Activated naive CD4-positive, alpha-beta T cell treated with anti-CD3 and anti-CD28 coated beads for 36 hours (primary cell): ENCODE measurements at regions not wholly inside any gene's neighbourhood (a gene's known extent, or its start where the extent isn't known, plus 50 kb on each side); places are given as distances from the start of the nearest gene placed in this dataset.
"Not testable (repeated sequence)": the region's sequence is repeated elsewhere in the genome, so short reads cannot be mapped to it uniquely, and the experiment has no call there.

Experiments used
- CTCF ChIA-PET: fragments of 350-600 bp; sonication (Branson Sonifier 250); formaldehyde crosslinking; loops from one replicate; lab custom pipeline; 2021; ENCODE audit warnings: antibody characterized with exemption; lab: Charles Lee
- DNase-seq: peaks from one replicate; pipeline ENCODE4 v3.0.0-alpha.2; 2020
- H3K27ac Mint-ChIP-seq: one replicate; pipeline ENCODE4 v1.8.0; 2021; ENCODE audit warnings: mild to moderate bottlenecking, mixed read lengths
- H3K27me3 Mint-ChIP-seq: one replicate; pipeline ENCODE4 v1.8.0; 2021; ENCODE audit warnings: low read depth, mixed read lengths
- H3K36me3 Mint-ChIP-seq: one replicate; pipeline ENCODE4 v1.8.0; 2021; ENCODE audit warnings: low read depth, mixed read lengths
- H3K4me1 Mint-ChIP-seq: one replicate; pipeline ENCODE4 v1.8.0; 2021; ENCODE audit warnings: low read depth, mixed read lengths
- H3K4me3 Mint-ChIP-seq: one replicate; pipeline ENCODE4 v1.8.0; 2021; ENCODE audit warnings: mild to moderate bottlenecking, moderate library complexity, mixed read lengths
- H3K9me3 Mint-ChIP-seq: one replicate; pipeline ENCODE4 v1.8.0; 2021; ENCODE audit warnings: mixed read lengths
- intact Hi-C: fragments of 100-400 bp; cut with micrococcal nuclease; formaldehyde crosslinking; loops from one replicate; pipeline ENCODE4 v1.15.1; 2023

GRCh38 chr12:74254784-74255183, 282.9 kb upstream of the ATXN7L3B start:
- no peak for DNase-seq
- H3K9me3 Mint-ChIP-seq = peaks cover 4% of the 10 kb centered on the region
- H3K27ac Mint-ChIP-seq = no peak overlapping the region
- CTCF ChIA-PET = no interaction called here
- H3K27me3 Mint-ChIP-seq = no peaks in the 10 kb centered on the region
- no peaks in the 10 kb centered on the region for H3K36me3 Mint-ChIP-seq
- intact Hi-C loops = no loop called here
- no peaks in the 10 kb centered on the region for H3K4me1 Mint-ChIP-seq
- no peak overlapping the region for H3K4me3 Mint-ChIP-seq

- Mint-ChIP-seq H3K4me3 (no peak overlapping the region), H3K27ac (no peak overlapping the region), H3K27me3 (no peaks in the 10 kb centered on the region), H3K4me1 (no peaks in the 10 kb centered on the region), H3K36me3 (no peaks in the 10 kb centered on the region), H3K9me3 (no peaks in the 10 kb centered on the region)
- intact Hi-C loops = no loop called here
- CTCF ChIA-PET = no interaction called here
- DNase-seq = no peak
These were observed 278.4 kb upstream of the ATXN7L3B start for GRCh38 chr12:74259199-74259598.

- H3K36me3 Mint-ChIP-seq = no peaks in the 10 kb centered on the region
- H3K27ac Mint-ChIP-seq = no peak overlapping the region
- intact Hi-C loops = no loop called here
- H3K4me3 Mint-ChIP-seq = no peak overlapping the region
- no peak for DNase-seq
- CTCF ChIA-PET = no interaction called here
- H3K27me3 Mint-ChIP-seq = no peaks in the 10 kb centered on the region
- H3K4me1 Mint-ChIP-seq = no peaks in the 10 kb centered on the region
- H3K9me3 Mint-ChIP-seq = no peaks in the 10 kb centered on the region
These were observed 272.9 kb upstream of the ATXN7L3B start for GRCh38 chr12:74264692-74265091.

- CTCF ChIA-PET, H3K4me3 Mint-ChIP-seq, DNase-seq, H3K27me3 Mint-ChIP-seq, H3K36me3 Mint-ChIP-seq, intact Hi-C loops, H3K9me3 Mint-ChIP-seq, H3K4me1 Mint-ChIP-seq, H3K27ac Mint-ChIP-seq: not testable (repeated sequence)
These were observed 268.3 kb upstream of the ATXN7L3B start for GRCh38 chr12:74269355-74269754.

GRCh38 chr12:74280156-74280655, 257.4 kb upstream of the ATXN7L3B start:
- intact Hi-C loops = no loop called here
- CTCF ChIA-PET = no interaction called here
- Mint-ChIP-seq H3K36me3 (no peaks in the 10 kb centered on the region), H3K4me3 (no peak overlapping the region), H3K4me1 (no peaks in the 10 kb centered on the region), H3K9me3 (peaks cover 7% of the 10 kb centered on the region), H3K27ac (no peak overlapping the region), H3K27me3 (no peaks in the 10 kb centered on the region)
- no peak for DNase-seq

- DNase-seq, H3K9me3 Mint-ChIP-seq, intact Hi-C loops, H3K27me3 Mint-ChIP-seq, H3K4me3 Mint-ChIP-seq, H3K4me1 Mint-ChIP-seq, CTCF ChIA-PET, H3K36me3 Mint-ChIP-seq, H3K27ac Mint-ChIP-seq: not testable (repeated sequence)
These were observed 256.0 kb upstream of the ATXN7L3B start for GRCh38 chr12:74281401-74282180.

GRCh38 chr12:74283646-74284045, 254.0 kb upstream of the ATXN7L3B start:
- CTCF ChIA-PET = no interaction called here
- no peak overlapping the region for H3K4me3 Mint-ChIP-seq
- H3K27ac Mint-ChIP-seq = no peak overlapping the region
- H3K36me3 Mint-ChIP-seq = no peaks in the 10 kb centered on the region
- no peaks in the 10 kb centered on the region for H3K27me3 Mint-ChIP-seq
- no peaks in the 10 kb centered on the region for H3K9me3 Mint-ChIP-seq
- DNase-seq = no peak
- intact Hi-C loops = no loop called here
- no peaks in the 10 kb centered on the region for H3K4me1 Mint-ChIP-seq

- intact Hi-C loops = loop anchor here (2.0 kb wide), 1 partner anchor 17 kb away; no protein-coding TSS in a partner anchor
- no peaks in the 10 kb centered on the region for H3K9me3 Mint-ChIP-seq
- CTCF ChIA-PET = no interaction called here
- no peak overlapping the region for H3K27ac Mint-ChIP-seq
- H3K4me3 Mint-ChIP-seq = no peak overlapping the region
- no peaks in the 10 kb centered on the region for H3K4me1 Mint-ChIP-seq
- H3K36me3 Mint-ChIP-seq = no peaks in the 10 kb centered on the region
- no peaks in the 10 kb centered on the region for H3K27me3 Mint-ChIP-seq
- DNase-seq = no peak
These were observed 251.9 kb upstream of the ATXN7L3B start for GRCh38 chr12:74285773-74286172.

GRCh38 chr12:74286254-74286653, 251.4 kb upstream of the ATXN7L3B start:
- no peak overlapping the region for H3K27ac Mint-ChIP-seq
- H3K4me1 Mint-ChIP-seq = no peaks in the 10 kb centered on the region
- DNase-seq = no peak
- H3K27me3 Mint-ChIP-seq = no peaks in the 10 kb centered on the region
- CTCF ChIA-PET = no interaction called here
- H3K4me3 Mint-ChIP-seq = no peak overlapping the region
- H3K36me3 Mint-ChIP-seq = no peaks in the 10 kb centered on the region
- no peaks in the 10 kb centered on the region for H3K9me3 Mint-ChIP-seq
- intact Hi-C loops = loop anchor here (2.0 kb wide), 1 partner anchor 17 kb away; no protein-coding TSS in a partner anchor

- no peak overlapping the region for H3K27ac Mint-ChIP-seq
- H3K4me3 Mint-ChIP-seq = no peak overlapping the region
- H3K27me3 Mint-ChIP-seq = no peaks in the 10 kb centered on the region
- CTCF ChIA-PET = no interaction called here
- H3K9me3 Mint-ChIP-seq = no peaks in the 10 kb centered on the region
- intact Hi-C loops = no loop called here
- no peaks in the 10 kb centered on the region for H3K36me3 Mint-ChIP-seq
- H3K4me1 Mint-ChIP-seq = no peaks in the 10 kb centered on the region
- DNase-seq = no peak
These were observed 245.1 kb upstream of the ATXN7L3B start for GRCh38 chr12:74292351-74293194.

- Mint-ChIP-seq H3K4me1 (no peaks in the 10 kb centered on the region), H3K27me3 (no peaks in the 10 kb centered on the region), H3K36me3 (no peaks in the 10 kb centered on the region), H3K27ac (no peak overlapping the region), H3K9me3 (no peaks in the 10 kb centered on the region), H3K4me3 (no peak overlapping the region)
- CTCF ChIA-PET = no interaction called here
- intact Hi-C loops = no loop called here
- no peak for DNase-seq
These were observed 243.9 kb upstream of the ATXN7L3B start for GRCh38 chr12:74293689-74294131.

GRCh38 chr12:74317078-74317601, 220.5 kb upstream of the ATXN7L3B start:
- Mint-ChIP-seq H3K4me3 (no peak overlapping the region), H3K36me3 (no peaks in the 10 kb centered on the region), H3K9me3 (no peaks in the 10 kb centered on the region), H3K4me1 (no peaks in the 10 kb centered on the region), H3K27me3 (no peaks in the 10 kb centered on the region), H3K27ac (no peak overlapping the region)
- DNase-seq = no peak
- CTCF ChIA-PET = no interaction called here
- intact Hi-C loops = loop anchor here (5.0 kb wide), 1 partner anchor 1970 kb away; no protein-coding TSS in a partner anchor
